HG03095 (cell line): ENCODE measurements at regions not wholly inside any gene's neighbourhood (a gene's known extent, or its start where the extent isn't known, plus 50 kb on each side); places are given as distances from the start of the nearest gene placed in this dataset.

Source experiments
- ATAC-seq: cut with Tn5 transposase; IDR thresholded peaks from one replicate; pipeline ENCODE4 v1.9.1; 2021; ENCODE audit warnings: moderate library complexity; ENCODE audit not compliant: unreplicated experiment

- ATAC-seq, result no peak
Measured at GRCh38 chr3:28877912-28878311, 403.0 kb upstream of the RBMS3 start.

- no peak for ATAC-seq
Measured at GRCh38 chr3:28890373-28890772, 390.5 kb upstream of the RBMS3 start.

DNA sequence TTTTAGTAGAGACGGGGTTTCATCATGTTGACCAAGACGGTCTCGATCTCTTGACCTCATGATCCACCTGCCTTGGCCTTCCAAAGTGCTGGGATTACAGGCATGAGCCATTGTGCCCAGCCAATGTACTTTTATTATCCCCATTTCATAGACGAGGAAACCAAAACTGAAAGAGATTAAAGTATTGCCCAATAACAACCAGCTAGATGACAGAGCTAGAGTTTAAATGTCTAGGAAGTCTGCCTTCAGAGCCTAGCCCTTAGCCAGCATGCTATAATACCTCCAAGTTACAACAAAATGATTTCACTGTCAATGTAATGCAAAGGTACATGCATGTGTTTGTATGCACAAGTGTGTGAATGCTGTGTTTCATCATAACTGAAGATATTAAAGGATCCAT, 389.4 kb upstream of the RBMS3 start:
- ATAC-seq, result no peak

- ATAC-seq, result no peak
Measured at GRCh38 chr3:28900301-28900700, 380.6 kb upstream of the RBMS3 start.

DNA sequence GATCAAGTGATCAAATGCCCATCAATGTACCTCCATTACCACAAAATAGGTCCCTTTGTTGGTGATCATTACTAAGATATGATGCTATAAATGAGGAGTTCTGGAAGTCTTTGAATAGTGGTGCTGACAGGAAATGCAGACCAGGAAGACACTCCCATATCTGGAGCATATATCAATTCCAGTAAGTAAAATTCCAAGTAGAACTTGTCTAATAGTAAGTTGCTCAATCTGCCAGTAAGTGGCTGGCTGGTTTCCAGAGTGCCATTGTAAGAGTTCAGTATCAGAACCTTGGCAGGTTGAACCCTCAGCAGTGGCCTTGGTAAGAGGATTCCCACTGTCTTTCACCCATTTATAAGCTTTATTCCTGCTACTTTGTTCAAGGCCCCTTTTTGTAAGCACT, 379.9 kb upstream of the RBMS3 start:
- no peak for ATAC-seq

- no peak for ATAC-seq
Measured at GRCh38 chr3:28903171-28903601, 377.7 kb upstream of the RBMS3 start.

DNA sequence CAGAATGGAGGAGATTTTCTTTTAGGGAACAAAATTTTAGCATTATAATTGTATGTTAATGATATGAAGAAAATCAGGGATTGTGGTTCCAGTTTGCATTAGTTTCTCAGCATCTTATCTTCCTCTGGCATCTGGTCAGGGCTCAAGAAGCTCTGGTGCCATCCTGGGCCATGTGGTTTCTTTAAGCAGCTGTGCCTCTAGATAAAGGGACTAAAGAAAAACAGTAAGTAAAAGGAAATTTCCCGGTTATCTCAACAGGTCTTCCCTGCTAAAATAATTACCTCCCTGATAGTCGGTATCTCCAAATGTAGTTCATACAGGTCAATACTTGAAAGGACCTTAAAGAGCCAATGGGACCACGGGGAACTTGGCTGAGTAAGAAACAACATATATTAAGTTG, 375.1 kb upstream of the RBMS3 start:
- no peak for ATAC-seq

DNA sequence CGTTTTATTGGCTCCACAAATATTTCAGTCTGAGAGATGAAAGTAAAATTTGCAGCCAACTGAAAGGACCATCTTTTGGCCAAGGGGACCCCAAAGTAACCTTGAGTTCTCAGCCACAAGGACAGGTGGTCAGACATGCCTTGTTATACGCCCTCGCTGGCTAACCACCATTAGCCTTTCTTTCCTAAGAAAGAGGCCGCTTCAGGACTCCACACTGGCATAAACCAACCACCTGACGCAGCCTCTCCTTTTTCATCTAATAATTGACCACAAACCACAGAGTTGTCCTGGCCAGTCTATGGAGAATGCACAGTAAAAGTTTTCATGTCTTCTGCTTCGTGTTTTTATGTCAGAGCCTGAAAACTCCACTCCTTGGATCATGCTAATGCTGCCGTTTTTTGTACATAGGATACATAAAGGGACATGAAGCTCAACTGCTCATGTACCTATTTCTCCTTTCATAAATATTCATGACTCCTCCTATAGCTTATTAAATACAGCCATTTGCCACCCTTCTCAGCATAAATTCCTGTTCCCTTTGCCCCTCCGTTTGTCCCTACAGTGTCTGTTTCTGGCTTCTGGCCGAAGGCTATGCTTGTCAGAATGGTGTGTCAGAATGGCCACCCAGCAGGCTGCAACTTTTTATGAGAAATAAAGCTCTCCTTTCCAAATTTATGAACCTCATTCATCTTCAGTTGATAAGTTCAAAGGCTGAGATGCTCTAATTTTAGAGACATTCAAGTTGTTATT, 374.1 kb upstream of the RBMS3 start:
- ATAC-seq, result no peak

- ATAC-seq, result no peak
Measured at GRCh38 chr3:28907616-28908015, 373.3 kb upstream of the RBMS3 start.

- ATAC-seq, result no peak
Measured at GRCh38 chr3:28912120-28912885, 368.6 kb upstream of the RBMS3 start.

DNA sequence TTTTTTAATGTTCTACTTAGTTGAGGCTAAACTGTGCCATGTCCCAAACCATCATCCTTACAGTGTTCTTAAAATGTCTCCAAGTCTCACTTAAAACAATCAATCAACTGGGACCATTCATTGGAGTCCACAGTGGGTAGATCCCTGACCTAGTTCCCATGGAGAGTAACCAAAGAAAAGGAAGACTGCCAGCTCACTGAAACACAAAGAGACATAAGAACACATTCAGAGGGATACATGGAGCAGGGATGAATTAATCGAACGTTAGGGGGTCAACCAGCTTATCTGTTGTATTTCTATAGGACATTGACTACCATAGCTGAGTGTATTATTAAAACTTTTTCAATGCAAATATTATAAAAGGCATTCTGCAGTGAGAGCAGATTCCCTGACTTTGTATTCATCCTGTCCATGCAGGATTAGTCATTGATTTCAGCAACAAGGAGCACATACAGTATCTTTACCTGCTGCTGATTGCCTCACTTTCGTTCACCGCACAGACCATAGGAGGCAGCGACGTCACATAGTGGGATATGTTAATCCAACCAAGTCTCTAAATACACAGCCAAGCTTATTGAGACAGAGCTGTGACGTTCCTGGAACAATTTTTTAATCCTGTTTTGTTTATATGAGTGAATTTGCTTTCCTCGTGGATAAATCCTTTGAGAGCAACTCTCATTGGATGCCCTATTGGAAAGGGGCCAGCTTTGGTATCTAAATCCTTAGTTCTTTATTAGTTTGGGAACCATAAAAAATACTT, 364.9 kb upstream of the RBMS3 start:
- ATAC-seq, result no peak

DNA sequence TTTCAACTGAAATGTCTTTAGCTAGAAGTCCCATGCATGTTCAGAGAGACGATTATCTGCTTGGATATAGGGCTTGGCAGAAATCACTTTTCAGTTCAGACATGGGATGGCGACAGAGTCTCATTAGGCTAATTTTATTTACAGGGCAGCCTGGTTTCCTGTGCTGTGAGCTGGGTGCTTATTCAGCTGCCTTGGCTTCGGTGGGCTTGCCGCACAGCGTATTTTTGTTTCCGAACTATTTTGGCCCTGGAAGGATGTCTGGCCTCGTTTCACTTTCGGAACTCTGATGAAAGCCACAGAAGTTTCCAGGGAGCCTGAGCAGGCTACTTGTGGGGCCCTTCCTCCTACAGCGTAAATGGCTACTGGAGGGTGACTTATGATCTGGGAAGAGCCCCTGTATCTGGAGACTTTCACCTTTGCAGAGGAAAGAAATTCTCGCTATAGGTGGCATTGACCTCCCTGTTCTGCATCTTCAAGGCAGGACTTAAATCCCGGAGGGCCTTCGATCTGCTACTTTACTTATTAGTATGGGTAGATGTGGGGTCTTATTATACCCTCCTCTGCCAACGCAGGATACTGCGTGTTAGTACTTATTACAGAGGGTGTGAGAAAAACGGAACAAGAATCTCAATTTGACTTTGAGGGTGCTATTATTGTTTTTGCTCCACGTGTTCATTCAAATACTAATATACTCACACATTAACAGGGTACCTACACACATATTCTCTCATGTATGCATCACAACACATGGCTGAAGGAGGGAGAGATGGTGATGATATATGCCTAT, 364.0 kb upstream of the RBMS3 start:
- ATAC-seq, result peak; percentile 88

GRCh38 chr3:28917895-28918475, 362.9 kb upstream of the RBMS3 start:
- ATAC-seq, result no peak

DNA sequence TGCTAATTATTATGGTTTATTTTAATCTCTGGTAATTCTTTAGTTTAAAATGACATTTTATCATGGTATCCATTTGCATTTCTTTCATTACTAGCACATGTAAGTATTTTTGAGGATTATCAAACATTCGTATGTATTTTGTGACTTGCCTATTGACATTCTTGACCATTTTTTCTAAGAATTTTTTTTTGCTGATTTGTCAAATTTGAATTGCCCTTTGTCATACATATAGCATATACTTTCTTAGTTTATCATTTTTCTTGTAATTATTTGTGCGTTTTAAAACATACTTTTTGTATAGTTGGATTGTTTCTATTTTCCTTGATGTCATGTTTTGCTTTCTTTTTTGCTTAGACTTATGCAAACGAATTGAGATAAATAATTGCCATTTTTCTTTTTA, 358.5 kb upstream of the RBMS3 start:
- ATAC-seq, result no peak

DNA sequence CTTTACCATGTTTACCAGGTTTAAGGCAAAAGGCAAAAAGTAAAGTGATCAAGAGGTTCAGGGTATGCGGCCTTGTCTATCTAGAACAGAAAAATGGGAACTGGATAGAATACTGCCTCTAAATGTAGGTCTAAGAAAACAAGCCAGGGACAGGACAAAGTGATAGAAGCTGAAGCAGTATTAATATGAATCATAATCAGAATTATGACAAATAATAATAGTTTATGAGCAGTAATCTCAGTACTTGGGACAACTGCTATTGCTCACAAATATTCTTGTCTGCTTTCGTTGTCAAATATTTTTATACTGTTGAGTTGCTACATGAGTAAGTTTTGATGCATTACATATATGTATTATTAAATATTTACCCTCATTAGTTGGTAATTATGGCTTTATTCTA, 356.9 kb upstream of the RBMS3 start:
- ATAC-seq, result no peak

DNA sequence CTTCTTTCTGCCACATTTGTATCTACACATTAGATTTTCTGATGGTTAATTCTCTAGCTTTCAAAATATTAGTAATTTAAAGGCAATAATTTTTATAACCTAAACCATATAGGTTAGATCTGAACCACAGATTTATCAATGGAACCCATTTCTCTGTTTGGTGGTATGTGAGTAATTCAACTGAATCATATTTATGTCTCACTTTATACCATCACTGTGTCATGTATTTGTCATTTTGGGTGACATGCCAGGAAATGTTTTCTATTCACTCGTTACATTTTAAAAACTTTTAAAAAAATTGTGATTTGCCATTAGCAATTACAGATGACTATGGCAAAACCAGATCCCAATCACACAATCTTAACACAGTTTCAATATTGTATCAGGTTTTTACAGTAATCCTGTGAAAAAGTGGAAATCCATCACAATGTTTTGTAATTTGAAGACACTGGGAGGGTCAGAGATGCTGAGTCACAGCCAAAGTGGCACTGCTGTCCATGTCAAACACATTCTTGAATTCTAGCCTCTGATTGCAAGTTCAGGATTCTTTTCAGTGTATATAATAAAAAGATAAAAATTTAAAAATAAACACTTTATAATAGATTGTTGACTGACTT, 356.0 kb upstream of the RBMS3 start:
- ATAC-seq, result no peak

DNA sequence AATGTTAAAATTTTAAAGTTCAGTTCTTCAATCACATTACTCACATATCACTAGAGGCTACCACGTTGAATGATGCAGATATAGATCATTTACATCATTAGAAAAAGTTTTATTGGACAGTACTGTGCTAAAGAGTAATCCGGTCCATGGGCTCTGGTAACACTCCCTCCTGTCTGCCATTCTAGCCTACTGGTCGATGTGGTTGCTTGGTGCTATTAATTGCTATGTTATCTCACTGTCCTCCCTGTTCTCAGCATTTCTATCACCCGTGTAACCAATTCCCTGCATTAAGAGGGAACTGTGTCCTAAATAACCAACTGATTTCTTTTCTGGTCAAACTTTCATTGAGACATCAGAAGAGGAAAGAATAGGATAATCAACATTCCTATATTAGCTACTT, 347.5 kb upstream of the RBMS3 start:
- no peak for ATAC-seq

GRCh38 chr3:28934126-28934813, 346.6 kb upstream of the RBMS3 start:
- ATAC-seq, result no peak

DNA sequence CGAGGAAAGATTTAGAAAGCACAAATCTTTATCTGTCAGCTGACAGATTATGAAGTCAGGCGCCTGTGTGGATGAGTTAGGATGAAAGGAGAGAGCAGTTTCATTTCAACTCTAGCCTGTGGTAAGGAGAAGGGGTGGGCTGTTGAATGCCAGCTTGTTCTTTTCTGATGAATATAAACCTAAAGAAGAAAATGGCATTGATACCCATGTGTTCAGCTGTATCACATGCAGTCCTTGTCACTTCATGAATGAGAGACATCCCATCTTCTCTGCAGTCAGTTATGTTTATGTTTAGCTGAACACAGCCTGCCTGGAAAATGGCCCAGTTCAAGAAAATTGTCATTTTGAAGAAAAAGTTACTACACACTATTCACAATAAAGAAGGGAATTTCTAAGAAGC, 345.7 kb upstream of the RBMS3 start:
- no peak for ATAC-seq

GRCh38 chr3:28936154-28936553, 344.7 kb upstream of the RBMS3 start:
- ATAC-seq, result no peak
